ENCODE measurements at regions not wholly inside any gene's neighbourhood (a gene's known extent, or its start where the extent isn't known, plus 50 kb on each side); places are given as distances from the start of the nearest gene placed in this dataset.

- TF ChIP-seq CTCF (IDR thresholded peaks at IDR 0.05; ENCODE audit: extremely low read depth in 1 of 2, insufficient read depth in 1 of 2, low read depth in 1 of 2, low read length in 2 of 2) (no peak), POLR2A (IDR thresholded peaks at IDR 0.05; ENCODE audit: low read depth, low read length) (no peak), POLR2AphosphoS5 (IDR thresholded peaks at IDR 0.05; ENCODE audit: insufficient read depth, low read depth, low read length) (no peak), EZH2 (IDR thresholded peaks at IDR 0.05; ENCODE audit: borderline replicate concordance, low read depth, low read length, severe bottlenecking) (no peak)
- TF ChIP-seq, protein P1, sequence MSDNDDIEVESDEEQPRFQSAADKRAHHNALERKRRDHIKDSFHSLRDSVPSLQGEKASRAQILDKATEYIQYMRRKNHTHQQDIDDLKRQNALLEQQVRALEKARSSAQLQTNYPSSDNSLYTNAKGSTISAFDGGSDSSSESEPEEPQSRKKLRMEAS (IDR thresholded peaks at IDR 0.05; ENCODE audit: insufficient read depth, insufficient read length) = no peak
These were observed 1082.2 kb upstream of the TENM4 start for GRCh38 chr11:80523057-80523456.
